KMS-11 (cell line): ENCODE measurements at regions not wholly inside any gene's neighbourhood (a gene's known extent, or its start where the extent isn't known, plus 50 kb on each side); places are given as distances from the start of the nearest gene placed in this dataset.

Source experiments
- H2AFZ ChIP-seq: fragments of 200-600 bp; sonication (generic); 2 replicates; pipeline ENCODE4 v1.6.1; 2016; ENCODE audit warnings: antibody characterized with exemption, mixed run types, low read depth
- H3K27ac ChIP-seq: fragments of 200-600 bp; sonication (generic); 2 replicates; pipeline ENCODE4 v1.6.1; 2016; ENCODE audit warnings: mild to moderate bottlenecking, mixed run types
- H3K27me3 ChIP-seq: fragments of 200-600 bp; sonication (generic); 2 replicates; pipeline ENCODE4 v1.6.1; 2017; ENCODE audit warnings: mild to moderate bottlenecking, low read depth, mixed run types, moderate library complexity; ENCODE audit not compliant: insufficient read depth
- H3K36me3 ChIP-seq: fragments of 200-600 bp; sonication (generic); 2 replicates; pipeline ENCODE4 v1.6.1; 2017; ENCODE audit warnings: mild to moderate bottlenecking, mixed run types; ENCODE audit not compliant: insufficient read depth
- H3K4me1 ChIP-seq: fragments of 200-600 bp; sonication (generic); 2 replicates; pipeline ENCODE4 v1.6.1; 2016; ENCODE audit warnings: mild to moderate bottlenecking, low read depth, mixed run types; ENCODE audit not compliant: poor library complexity, severe bottlenecking
- H3K4me2 ChIP-seq: fragments of 200-600 bp; sonication (generic); 2 replicates; pipeline ENCODE4 v1.7.0; 2016; ENCODE audit warnings: mild to moderate bottlenecking, mixed run types
- H3K4me3 ChIP-seq: fragments of 200-600 bp; sonication (generic); IDR thresholded peaks from 2 replicates; pipeline ENCODE4 v1.6.1; 2017; ENCODE audit warnings: low read depth, low read length, mixed read lengths; ENCODE audit not compliant: insufficient read depth
- H3K79me2 ChIP-seq: fragments of 200-600 bp; sonication (generic); 2 replicates; pipeline ENCODE4 v1.6.1; 2016; ENCODE audit warnings: low read depth, mixed run types; ENCODE audit not compliant: insufficient read depth
- H3K9ac ChIP-seq: fragments of 200-600 bp; sonication (generic); 2 replicates; pipeline ENCODE4 v1.6.1; 2016; ENCODE audit warnings: mild to moderate bottlenecking, mixed run types
- H4K20me1 ChIP-seq: fragments of 200-600 bp; sonication (generic); 2 replicates; pipeline ENCODE4 v1.6.1; 2016; ENCODE audit warnings: mild to moderate bottlenecking, mixed run types; ENCODE audit not compliant: insufficient read depth
- TF ChIP-seq, protein P1 (sequence below): fragments of 200-600 bp; sonication (generic); conservative IDR thresholded peaks from 2 replicates; pipeline ENCODE4 v1.6.1; 2017; ENCODE audit warnings: low read depth, mild to moderate bottlenecking, antibody characterized with exemption, low read length, moderate library complexity, mixed read lengths

DNA sequence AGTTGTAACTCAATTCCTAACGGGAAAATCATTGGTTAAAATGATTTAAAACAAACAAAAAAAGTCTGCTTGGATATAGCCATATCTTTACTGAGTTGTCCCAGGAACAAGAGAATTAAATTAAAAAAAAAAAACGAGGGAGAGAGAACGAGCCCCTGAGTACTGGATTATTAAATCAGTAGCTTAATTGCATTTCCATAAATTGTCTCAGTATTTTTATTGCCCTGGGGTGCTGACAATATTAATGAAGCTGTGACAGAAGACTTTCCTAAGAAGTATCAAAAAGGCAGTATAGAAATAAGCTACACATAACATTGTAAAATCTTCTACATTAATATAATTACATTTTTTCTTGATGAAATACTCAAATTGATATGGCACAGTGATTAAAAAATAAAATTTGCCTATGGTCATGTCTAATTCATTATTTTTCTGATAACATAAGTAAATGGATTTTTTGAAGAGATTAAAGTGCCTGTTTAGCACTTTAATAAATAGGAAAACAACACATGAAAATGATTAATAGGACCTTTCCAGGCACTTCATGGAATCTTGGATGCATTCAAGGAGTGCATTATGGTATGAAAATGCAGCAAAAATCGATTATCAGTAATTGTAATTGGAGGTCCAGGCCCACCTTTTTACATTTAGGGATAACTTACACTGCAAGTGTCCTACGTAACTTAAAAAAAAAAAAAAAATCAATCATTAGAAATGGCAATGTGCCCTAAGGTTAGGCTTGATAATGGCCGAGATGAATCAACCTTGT is 2233.4 kb downstream of the ARAP2 start:
- Histone ChIP-seq H3K4me2 (no peak overlapping the region), H4K20me1 (no peaks in the 10 kb centered on the region), H3K79me2 (no peaks in the 10 kb centered on the region), H3K36me3 (no peaks in the 10 kb centered on the region), H3K9ac (no peak overlapping the region), H3K27me3 (no peaks in the 10 kb centered on the region), H2AFZ (no peak overlapping the region), H3K27ac (no peak overlapping the region), H3K4me3 (no peak overlapping the region), H3K4me1 (peaks cover 4% of the 10 kb centered on the region)
- TF ChIP-seq, protein P1, sequence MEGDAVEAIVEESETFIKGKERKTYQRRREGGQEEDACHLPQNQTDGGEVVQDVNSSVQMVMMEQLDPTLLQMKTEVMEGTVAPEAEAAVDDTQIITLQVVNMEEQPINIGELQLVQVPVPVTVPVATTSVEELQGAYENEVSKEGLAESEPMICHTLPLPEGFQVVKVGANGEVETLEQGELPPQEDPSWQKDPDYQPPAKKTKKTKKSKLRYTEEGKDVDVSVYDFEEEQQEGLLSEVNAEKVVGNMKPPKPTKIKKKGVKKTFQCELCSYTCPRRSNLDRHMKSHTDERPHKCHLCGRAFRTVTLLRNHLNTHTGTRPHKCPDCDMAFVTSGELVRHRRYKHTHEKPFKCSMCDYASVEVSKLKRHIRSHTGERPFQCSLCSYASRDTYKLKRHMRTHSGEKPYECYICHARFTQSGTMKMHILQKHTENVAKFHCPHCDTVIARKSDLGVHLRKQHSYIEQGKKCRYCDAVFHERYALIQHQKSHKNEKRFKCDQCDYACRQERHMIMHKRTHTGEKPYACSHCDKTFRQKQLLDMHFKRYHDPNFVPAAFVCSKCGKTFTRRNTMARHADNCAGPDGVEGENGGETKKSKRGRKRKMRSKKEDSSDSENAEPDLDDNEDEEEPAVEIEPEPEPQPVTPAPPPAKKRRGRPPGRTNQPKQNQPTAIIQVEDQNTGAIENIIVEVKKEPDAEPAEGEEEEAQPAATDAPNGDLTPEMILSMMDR, result no peak

DNA sequence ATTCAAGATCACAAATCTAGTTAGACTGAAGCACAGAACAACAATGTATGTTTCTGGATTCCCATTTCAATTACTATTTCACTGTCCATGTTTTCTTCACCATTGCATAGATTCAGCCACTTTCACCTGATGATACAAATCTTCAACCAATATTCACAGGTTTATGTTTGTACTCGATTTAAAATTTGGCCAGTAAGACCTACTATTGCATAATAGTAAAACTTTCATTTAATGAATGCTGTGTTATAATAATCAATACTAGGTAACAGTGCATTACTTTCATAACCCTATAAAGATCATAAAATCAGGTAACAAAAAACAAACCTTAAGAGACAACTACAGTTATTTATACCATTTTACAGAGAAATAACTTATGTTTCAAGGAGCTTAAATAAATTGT is 2209.1 kb downstream of the ARAP2 start:
- Histone ChIP-seq H3K79me2 (no peaks in the 10 kb centered on the region), H3K36me3 (no peaks in the 10 kb centered on the region), H3K27ac (no peak overlapping the region), H3K27me3 (no peaks in the 10 kb centered on the region), H3K4me1 (no peaks in the 10 kb centered on the region), H3K9ac (no peak overlapping the region), H3K4me3 (no peak overlapping the region), H3K4me2 (no peak overlapping the region), H2AFZ (no peak overlapping the region), H4K20me1 (no peaks in the 10 kb centered on the region)
- TF ChIP-seq, protein P1, result no peak

DNA sequence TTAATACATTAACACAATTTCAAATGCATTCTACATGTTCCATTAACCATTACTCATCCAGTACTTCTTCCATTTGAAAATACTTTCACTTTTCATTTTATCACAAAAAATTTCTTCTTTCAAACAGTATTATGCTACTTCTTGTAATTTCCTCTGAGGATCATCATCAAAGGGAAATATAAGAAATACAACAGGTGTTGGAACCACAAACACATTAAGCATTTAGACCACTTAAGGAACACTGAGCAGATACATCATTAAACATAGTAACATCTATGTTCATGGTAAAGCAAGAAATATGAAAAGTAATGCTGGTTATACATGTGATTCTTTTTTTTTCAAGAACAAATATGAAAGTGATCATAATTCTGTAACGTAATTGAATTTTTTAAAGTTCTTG is 2207.0 kb downstream of the ARAP2 start:
- TF ChIP-seq, protein P1, result no peak
- Histone ChIP-seq H3K27me3 (no peaks in the 10 kb centered on the region), H3K27ac (no peak overlapping the region), H3K4me2 (no peak overlapping the region), H2AFZ (no peak overlapping the region), H3K79me2 (no peaks in the 10 kb centered on the region), H3K4me1 (no peaks in the 10 kb centered on the region), H3K9ac (no peak overlapping the region), H4K20me1 (no peaks in the 10 kb centered on the region), H3K4me3 (no peak overlapping the region), H3K36me3 (no peaks in the 10 kb centered on the region)

DNA sequence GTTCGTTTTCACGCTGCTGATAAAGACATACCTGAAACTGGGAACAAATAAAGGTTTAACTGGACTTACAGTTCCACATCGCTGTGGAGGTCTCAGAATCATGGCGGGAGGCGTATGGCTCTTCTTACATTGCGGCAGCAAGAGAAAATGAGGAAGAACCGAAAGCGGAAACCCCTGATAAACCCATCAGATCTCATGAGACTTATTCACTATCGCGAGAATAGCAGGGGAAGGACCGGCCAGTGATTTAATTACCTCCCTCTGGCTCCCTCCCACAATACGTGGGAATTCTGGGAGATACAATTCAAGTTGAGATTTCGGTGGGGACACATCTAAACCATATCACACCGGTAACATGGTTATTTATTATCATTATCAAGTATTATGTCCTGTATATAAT is 2204.5 kb downstream of the ARAP2 start:
- TF ChIP-seq, protein P1, result no peak
- no peaks in the 10 kb centered on the region for H3K4me1 ChIP-seq
- H4K20me1 ChIP-seq, result no peaks in the 10 kb centered on the region
- H3K9ac ChIP-seq, result no peak overlapping the region
- no peaks in the 10 kb centered on the region for H3K27me3 ChIP-seq
- H3K4me3 ChIP-seq, result no peak overlapping the region
- H3K36me3 ChIP-seq, result no peaks in the 10 kb centered on the region
- no peak overlapping the region for H2AFZ ChIP-seq
- no peaks in the 10 kb centered on the region for H3K79me2 ChIP-seq
- no peak overlapping the region for H3K27ac ChIP-seq
- no peak overlapping the region for H3K4me2 ChIP-seq
